Epithelial cell of esophagus (primary cell): ENCODE measurements at regions not wholly inside any gene's neighbourhood (a gene's known extent, or its start where the extent isn't known, plus 50 kb on each side); places are given as distances from the start of the nearest gene placed in this dataset.

Experiments
- DNase-seq: peaks from one replicate; pipeline ENCODE4 v3.0.0; 2010; ENCODE audit warnings: low read depth
- H3K4me3 ChIP-seq: 2 replicates; pipeline ENCODE4 v1.5.1; 2011; ENCODE audit warnings: mild to moderate bottlenecking, low read length, control low read depth
- TF ChIP-seq, protein P1 (sequence below): IDR thresholded peaks from 2 replicates; pipeline ENCODE4 v1.5.1; 2011; ENCODE audit warnings: low read depth, mild to moderate bottlenecking, low read length, control low read depth, inconsistent platforms; ENCODE audit not compliant: insufficient read depth; ENCODE audit errors: missing control alignments

DNA sequence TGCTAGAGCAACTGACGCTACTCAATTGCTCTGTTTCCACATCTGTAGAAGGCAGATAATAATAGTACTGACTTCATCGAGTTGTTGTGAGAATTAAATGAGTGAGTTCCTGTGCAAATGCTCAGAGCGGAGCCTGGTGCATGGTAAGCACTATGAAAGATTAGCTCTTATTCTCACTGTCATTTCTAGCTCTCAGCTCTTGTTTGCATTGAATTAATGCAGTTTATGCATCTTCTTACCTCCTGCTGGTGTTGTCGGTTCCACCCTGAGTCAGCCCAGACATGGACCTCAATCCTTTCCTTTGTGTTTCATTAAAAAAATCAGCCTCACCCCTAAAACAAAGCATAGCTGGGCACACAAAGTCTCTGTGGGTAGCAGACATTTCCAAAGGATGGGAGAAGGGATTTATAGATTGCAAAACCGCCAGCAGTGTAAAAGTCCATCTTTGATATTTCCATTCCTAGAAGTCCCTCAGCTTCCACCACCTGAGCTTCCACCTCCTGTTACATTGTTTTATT, 254.4 kb upstream of the CSF3R start:
- no peak for DNase-seq
- TF ChIP-seq, protein P1, sequence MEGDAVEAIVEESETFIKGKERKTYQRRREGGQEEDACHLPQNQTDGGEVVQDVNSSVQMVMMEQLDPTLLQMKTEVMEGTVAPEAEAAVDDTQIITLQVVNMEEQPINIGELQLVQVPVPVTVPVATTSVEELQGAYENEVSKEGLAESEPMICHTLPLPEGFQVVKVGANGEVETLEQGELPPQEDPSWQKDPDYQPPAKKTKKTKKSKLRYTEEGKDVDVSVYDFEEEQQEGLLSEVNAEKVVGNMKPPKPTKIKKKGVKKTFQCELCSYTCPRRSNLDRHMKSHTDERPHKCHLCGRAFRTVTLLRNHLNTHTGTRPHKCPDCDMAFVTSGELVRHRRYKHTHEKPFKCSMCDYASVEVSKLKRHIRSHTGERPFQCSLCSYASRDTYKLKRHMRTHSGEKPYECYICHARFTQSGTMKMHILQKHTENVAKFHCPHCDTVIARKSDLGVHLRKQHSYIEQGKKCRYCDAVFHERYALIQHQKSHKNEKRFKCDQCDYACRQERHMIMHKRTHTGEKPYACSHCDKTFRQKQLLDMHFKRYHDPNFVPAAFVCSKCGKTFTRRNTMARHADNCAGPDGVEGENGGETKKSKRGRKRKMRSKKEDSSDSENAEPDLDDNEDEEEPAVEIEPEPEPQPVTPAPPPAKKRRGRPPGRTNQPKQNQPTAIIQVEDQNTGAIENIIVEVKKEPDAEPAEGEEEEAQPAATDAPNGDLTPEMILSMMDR, result no peak
- no peak overlapping the region for H3K4me3 ChIP-seq

DNA sequence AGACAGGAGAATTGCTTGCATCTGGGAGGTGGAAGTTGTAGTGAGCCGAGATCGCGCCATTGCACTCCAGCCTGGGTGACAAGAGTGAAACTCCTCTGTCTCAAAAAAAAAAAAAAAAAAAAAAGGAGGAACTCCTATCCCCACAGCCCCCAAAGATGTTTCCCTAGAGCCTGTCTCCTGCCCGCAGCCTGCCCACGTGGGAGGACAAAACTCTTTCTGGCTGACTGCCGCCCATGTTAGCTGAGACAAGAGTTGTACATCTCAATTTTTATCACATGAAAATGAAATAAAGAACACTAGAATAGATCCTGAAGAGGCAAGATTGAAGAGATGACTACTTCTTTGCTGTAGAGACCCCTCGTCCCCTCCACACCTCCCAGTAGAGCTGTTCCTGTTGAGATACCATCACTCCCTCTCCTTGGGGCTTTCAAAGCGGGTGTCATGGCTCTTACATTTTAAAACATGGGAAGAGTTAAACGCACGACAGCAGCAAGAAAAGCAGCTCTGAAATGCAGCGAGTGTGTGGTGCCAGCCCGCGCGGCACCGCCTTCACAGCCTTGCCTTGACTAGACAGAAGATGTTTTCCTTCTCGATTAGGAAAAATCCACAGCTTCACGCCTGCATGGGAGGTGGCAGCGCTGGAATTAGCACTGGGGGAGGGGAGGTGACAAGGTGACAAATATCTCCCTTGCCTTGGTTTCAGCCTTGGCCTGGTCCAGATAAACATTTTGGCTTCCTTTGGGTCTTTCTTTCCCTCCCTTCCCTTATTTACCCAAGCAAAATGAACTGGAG, 253.4 kb upstream of the CSF3R start:
- DNase-seq, result no peak

DNA sequence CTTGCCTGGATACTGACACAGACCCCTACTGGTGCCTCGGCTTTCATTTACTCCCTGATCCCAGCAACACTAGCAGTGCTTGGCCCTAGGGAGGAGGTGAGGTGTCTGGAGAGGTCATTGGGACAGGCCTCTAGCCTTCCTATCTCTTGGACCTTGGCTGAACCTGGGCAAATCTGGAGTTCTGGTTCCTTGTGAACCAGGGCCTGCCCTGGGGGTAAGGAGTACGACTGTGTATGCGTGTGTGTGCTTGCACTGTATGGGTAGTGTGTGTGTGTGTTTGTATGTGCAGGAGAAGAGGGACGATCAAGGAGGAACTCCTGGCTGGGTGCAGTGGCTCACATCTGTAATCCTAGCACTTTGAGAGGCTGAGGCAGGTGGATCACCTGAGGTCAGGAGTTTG, 252.7 kb upstream of the CSF3R start:
- TF ChIP-seq, protein P1, result no peak
- no peak overlapping the region for H3K4me3 ChIP-seq

More for the DNA sequence above, 253.4 kb upstream of the CSF3R start:
- no peak overlapping the region for H3K4me3 ChIP-seq
- TF ChIP-seq, protein P1, result no peak

DNA sequence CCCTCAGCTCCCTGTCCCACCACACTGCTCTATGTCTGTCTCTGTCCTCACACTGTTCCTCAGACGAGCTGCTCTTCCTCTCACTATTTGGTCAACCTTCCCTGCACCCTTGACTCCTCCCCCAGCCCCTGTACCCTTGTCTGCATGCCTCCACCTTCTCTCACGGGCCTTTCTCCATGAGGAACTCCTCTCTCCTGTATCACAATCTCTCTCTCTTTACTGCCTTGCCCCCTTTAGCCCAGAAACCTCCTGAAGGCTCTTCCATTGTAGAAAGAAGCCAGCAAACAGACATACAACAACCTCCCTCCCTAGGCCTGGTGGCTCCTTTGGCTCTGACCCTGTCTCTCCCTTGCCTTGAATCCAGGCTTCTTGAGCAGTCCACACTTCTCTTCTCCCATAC, 251.6 kb upstream of the CSF3R start:
- TF ChIP-seq, protein P1, result no peak
- H3K4me3 ChIP-seq, result no peak overlapping the region
- no peak for DNase-seq

More for the DNA sequence above, 252.7 kb upstream of the CSF3R start:
- no peak for DNase-seq

DNA sequence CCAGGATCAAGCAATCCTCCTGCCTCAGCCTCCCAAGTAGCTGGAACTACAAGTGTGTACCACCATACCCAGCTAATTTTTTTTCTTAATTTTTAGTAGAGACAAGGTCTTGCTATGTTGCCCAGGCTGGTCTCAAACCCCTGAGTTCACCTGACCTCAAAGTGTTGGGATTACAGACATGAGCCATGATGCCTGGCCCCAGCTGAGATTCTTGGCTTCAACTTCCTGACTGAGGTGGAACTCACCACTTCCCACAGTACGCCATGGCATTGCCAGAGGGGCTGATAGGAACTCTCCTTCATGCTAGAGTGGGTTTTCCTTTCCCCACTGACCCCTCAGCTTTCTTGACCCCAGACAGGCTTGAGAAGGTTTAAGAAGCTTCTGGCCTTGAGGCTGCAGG, 251.0 kb upstream of the CSF3R start:
- no peak for DNase-seq
- TF ChIP-seq, protein P1, result no peak
- H3K4me3 ChIP-seq, result no peak overlapping the region

DNA sequence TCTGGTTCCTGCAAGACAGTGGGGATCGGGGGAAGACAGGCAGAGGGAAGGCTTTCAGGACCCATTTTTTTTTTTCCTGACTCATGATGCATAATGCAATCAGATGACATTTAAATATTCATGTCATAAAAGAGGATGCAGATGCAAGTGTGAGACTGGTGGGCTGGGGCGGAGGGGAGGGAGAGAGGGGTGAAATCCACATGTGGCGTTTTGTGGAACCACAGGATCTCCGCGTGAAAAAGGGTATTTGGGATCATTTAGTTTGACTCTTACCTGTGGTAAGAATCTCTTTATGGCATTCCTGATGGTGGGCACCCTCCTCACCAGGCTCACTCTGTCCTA, 249.3 kb upstream of the CSF3R start:
- H3K4me3 ChIP-seq, result no peak overlapping the region
- DNase-seq, result no peak
- TF ChIP-seq, protein P1, result no peak
